ENCODE measurements at regions not wholly inside any gene's neighbourhood (a gene's known extent, or its start where the extent isn't known, plus 50 kb on each side); places are given as distances from the start of the nearest gene placed in this dataset.

GRCh38 chr4:104969394-104970082, 177.1 kb upstream of the TET2 start:
- no peak for DNase-seq

DNA sequence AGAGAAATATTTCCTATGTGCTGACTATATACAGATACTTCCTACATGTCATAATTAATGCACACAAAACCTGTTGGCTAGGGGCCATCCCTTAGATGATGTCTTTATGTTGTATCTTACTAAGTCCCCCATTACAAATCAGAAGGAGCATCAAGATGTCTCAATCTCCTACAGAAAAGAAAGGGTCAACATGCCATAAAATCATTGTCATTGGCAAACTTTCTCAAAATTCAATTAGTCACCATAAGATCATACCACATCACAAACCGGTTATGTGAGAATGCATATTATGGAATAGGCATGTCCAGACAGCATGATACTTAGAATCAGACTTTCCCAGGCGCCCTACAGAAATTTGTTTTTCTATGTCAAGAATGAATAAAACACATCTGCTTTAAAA, 175.2 kb upstream of the TET2 start:
- DNase-seq: no peak

DNA sequence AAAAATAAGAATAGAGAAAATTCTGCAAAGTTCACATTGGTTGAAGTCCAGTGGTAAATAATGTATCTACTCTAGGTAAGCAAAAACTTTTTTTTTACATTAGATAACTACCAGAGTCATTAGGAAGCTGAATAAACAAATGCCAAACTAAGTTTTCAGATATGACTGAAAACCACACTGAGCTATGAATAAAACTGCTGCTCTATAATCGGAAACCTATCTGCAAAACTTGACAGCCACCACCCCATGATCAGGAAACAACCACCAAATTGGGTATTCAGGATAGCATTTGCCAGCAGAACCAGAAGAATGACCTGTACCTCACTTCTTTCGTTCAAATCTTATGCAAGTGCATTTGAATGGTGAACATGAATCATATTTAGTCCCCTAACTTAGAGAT, 173.0 kb upstream of the TET2 start:
- DNase-seq: no peak

- DNase-seq: no peak
These were observed 171.1 kb upstream of the TET2 start for GRCh38 chr4:104975617-104976016.

DNA sequence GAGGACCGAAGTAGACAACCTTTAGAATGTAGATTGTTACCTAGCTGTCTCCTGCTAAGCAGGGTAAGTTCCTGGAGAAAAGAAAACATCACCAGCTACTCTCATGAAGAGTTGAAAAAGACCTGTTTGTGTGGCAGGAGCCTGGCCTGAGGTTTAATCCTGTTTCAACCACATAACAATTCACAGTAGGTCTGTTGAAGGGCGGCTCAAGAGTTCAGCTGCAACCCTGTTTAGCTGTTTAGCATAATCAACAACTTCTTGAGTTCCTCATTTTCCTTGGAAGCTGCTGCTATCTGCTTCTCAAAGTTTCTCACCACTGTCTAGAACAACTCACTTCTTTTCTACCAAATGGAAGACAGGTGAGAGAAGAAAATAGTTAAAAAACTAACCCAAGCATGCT, 170.4 kb upstream of the TET2 start:
- no peak for DNase-seq

- no peak for DNase-seq
These were observed 167.5 kb upstream of the TET2 start for GRCh38 chr4:104979083-104979760.

GRCh38 chr4:104983615-104984179, 163.0 kb upstream of the TET2 start:
- DNase-seq: no peak

DNA sequence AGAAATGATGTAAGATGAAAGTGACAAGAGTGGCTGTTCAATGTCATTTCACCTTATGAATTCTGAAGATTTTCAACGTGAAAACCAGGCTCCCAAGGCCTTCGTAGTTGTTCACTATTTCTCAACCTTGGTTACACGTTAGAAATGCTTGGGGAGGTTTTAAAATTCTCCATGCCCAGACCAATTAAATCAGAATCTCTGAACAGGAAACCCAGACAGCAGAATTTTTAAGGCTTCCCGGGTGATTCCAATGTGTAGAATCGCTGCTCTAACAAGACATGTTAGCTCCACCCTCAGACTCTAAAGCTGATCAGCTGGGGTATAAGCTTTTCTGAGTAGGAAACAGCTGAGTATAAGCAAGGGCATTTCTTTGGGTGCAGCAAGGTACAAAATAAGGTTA, 160.4 kb upstream of the TET2 start:
- no peak for DNase-seq

DNA sequence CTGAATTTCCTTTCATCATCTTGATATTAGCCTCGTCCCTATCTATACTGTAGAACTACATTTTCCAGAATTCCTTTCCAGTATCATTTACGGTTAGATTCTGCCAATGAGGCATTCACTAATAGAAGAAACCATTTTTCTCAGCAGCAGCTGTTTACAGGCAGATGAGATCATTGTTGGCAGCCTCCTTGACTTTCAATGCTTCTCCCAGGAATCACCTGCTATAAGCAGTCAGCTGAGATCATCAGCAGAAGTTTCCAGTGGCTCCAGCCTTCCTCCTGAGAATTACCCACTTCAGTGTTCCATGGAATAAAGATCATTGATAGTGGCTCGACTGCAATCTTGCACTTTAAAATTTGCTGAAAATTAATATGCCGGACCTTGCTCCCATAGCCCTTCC, 157.3 kb upstream of the TET2 start:
- no peak for DNase-seq

- no peak for DNase-seq
These were observed 144.4 kb upstream of the TET2 start for GRCh38 chr4:105002278-105002677.

DNA sequence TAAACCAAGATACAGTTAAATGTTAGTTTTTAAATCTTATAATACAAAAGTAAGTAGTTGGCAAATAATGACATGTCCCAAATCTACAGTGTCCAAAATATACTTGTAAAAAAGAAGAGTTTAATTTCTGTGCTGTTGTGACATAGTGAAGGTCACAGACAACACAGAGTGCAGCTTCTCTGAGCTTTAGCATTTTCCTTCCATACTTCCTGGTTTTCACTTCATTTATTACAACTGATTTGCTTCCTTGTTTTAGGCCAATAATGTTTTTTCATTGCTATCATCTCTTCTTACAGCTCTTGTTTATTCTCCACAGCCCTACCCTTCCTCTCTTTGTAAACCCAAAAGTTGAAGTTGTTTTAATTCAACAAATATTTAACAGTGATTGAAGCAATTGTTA, 132.4 kb upstream of the TET2 start:
- DNase-seq: no peak

GRCh38 chr4:105014635-105015034, 132.0 kb upstream of the TET2 start:
- DNase-seq: no peak

DNA sequence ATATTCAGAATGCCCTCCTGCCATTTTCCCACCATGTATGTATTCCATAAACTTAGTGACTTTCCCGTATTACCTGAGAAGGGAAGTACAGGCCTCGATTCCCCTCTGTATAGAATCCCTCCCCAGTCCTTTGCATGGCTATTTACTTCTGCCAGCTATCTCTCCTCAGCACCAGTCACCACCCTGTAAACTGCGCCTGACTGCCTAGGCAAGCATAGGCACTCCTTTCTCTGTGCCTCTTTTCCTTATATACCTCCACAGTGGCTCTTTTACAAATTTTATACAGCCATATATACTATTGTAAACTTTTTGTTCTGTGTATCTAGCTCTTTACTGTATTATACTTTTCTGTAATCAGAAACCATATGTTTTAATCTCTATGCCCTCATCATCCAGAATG, 130.9 kb upstream of the TET2 start:
- DNase-seq: no peak

DNA sequence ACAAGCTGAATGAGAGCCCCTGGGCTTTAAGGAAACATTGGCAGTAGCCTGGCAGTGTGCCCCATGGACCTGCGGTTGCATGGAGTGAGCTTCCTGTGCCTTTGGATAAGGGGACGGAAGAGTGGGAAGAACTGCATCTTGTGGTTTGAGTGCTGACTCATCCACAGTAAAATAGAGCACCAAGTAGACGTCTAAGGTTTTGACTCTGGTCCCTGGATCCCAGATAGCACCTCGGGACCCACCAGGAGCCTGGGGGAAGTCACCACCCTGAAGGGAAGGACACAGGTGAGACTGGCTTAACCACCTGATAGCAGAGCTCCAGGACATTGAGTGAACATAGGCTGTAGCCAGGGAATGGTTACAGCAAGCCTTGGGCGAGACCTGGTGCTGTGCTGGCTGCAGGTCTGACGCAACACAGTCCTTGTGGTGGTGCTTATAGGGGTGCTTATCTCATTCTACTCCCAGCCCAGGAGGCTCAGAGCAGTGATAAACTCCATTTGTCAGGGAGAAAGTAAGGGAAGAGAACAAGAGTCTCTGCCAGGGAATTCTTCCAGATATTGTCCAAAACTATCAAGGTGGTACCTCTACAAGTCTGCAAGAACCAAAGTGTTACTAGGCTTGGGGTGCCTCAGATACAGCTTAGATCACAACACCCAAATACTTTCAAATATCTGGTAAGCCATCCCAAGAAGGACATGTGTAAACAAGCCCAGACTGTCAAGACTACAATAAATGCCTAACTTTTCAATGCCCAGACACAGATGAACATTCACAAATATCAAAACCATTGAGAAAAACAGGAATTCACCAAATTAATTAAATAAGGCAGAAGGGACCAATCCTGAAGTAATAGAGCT, 123.6 kb upstream of the TET2 start:
- DNase-seq: no peak

- DNase-seq: no peak
These were observed 123.0 kb upstream of the TET2 start for GRCh38 chr4:105023668-105024055.

GRCh38 chr4:105025263-105026017, 121.2 kb upstream of the TET2 start:
- no peak for DNase-seq

DNA sequence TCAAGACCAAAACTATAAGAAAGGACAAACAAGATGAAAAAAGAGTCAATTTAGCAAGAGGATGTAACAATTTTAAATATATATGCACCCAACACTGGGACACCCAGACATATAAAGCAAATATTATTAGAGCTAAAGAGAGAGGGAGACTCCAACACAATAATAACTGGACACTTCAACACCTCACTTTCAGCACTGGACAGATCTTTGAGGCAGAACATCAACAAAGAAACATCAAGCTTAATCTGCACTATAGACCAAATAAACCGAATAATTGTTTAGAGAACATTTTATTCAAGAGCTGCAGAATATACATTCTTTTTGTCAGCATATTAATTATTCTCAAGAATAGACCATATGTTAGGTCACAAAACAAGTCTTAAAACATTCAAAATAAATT, 109.7 kb upstream of the TET2 start:
- no peak for DNase-seq

- DNase-seq: no peak
These were observed 104.2 kb upstream of the TET2 start for GRCh38 chr4:105042451-105042850.

GRCh38 chr4:105050896-105051295, 95.8 kb upstream of the TET2 start:
- no peak for DNase-seq

DNA sequence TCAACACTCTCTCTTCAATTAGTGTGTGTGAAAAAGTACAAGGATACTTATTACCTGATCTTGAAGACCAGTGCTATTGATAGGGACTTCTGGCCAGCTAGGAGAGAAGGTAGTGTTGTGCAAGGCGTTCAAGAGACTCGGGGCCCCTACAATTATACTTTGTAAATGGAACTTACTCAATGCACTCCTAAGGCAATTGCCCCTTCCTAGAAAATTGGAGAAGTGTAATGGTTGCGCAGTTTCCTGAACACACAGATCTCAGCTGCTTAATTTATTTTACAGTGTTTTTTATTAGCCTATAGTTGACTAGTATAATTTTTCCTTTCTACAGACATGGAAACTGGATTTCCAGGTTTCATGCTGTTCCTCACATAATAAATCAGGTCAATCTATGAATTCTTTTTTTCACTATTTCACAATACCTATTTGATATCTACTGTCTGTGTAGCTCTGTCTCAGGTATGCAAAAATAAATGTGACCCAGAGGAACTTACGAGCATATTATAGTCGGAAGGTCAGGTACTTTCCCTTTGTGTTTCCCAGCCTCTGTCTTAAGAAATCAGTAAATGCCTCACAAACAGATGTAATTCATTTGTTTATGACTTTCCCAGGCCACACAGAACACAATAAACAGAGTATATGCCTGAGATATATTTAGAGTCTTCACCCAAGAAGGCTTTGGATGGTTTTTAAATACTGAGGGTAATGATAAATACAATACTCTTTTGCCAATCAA, 89.1 kb upstream of the TET2 start:
- no peak for DNase-seq

DNA sequence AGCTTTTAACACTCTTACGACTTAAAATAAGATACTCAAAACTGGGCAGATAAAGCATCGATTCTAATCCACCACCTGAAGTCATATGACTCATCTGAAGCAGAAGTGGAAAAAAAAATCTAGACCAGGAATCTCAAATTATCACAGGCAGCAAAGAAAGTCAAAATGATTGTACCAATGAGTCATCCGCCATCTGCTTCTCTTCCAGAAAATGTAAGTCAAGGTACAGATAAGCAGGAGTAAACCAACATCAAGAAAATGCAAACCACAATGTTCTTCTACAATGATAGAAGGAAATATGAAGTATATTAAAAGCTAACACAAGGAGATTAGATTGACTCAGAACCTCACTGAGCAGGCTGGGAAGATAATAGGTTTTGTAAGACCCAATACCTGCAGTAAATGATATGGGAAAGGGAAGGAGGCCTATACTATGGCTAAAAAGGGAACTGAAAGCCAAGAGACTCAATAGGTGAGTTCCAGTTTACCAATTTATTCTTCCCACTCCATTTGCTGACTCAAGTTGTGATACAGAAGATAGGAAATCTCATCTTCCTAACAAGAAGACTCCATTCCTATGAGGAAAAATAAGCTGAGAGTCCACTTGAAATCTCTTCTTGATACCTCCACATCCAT, 88.4 kb upstream of the TET2 start:
- no peak for DNase-seq

GRCh38 chr4:105059337-105059736, 87.3 kb upstream of the TET2 start:
- DNase-seq: no peak
